ENCODE measurements at regions not wholly inside any gene's neighbourhood (a gene's known extent, or its start where the extent isn't known, plus 50 kb on each side); places are given as distances from the start of the nearest gene placed in this dataset.
"Not testable (repeated sequence)": the region's sequence is repeated elsewhere in the genome, so short reads cannot be mapped to it uniquely, and the experiment has no call there.

DNA sequence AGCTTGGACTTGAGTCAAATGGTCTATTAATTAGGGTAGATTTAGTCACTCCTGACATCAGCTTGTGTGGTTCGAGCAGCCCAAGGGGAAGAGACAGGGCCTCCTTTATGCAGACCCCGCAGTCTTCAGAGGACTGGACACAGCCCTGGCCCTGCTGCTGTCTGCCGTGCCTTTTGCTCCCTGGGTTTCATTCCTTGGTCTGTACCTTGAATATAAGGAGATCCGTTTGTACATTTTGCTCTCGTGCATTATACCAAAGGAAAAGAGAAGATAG, 119.4 kb upstream of the FAM20C start:
- H4K20me1 ChIP-seq (ENCODE audit: insufficient read depth, low read length); intact Hi-C loops (cut with micrococcal nuclease); H3K27ac Mint-ChIP-seq; H3K4me2 ChIP-seq (replicated peaks; ENCODE audit: extremely low read depth, low read length, poor library complexity, severe bottlenecking); H3K9me3 ChIP-seq (replicated peaks in 1 of 2; ENCODE audit: control insufficient read depth in 1 of 2, insufficient read depth in 1 of 2, low read length in 2 of 2); H3K36me3 Mint-ChIP-seq; H3K9ac ChIP-seq (ENCODE audit: insufficient read depth, low read length, poor library complexity, severe bottlenecking); H3K27me3 Mint-ChIP-seq (ENCODE audit: low read depth in 3 of 3); H3K9me3 Mint-ChIP-seq; H3K79me2 ChIP-seq (ENCODE audit: insufficient read depth, low read length); H3K27me3 ChIP-seq (ENCODE audit: control insufficient read depth in 2 of 2, insufficient read depth in 2 of 2, low read length in 2 of 2); H3K4me3 ChIP-seq (replicated peaks in 1 of 3; ENCODE audit: low read depth in 2 of 3, low read length in 3 of 3); H3K27ac ChIP-seq (ENCODE audit: low read depth in 1 of 2, low read length in 2 of 2); H3K36me3 ChIP-seq (replicated peaks in 1 of 2; ENCODE audit: control insufficient read depth in 1 of 2, insufficient read depth in 2 of 2, low read length in 2 of 2); H3K4me3 Mint-ChIP-seq; H2AFZ ChIP-seq (ENCODE audit: insufficient read depth, low read depth, low read length, poor library complexity, severe bottlenecking); DNase-seq: not testable (repeated sequence)
- peaks cover 32% of the 10 kb centered on the region for H3K4me1 Mint-ChIP-seq
- H3K4me1 ChIP-seq (ENCODE audit: control insufficient read depth in 1 of 2, insufficient read depth in 2 of 2, low read length in 2 of 2): peaks cover 7 to 23% of the 10 kb centered on the region in 2 donors
- WGBS (ENCODE audit: insufficient coverage): no CpG with 5 or more reads among the region's 5 CpGs

GRCh38 chr7:74008-74540, 118.3 kb upstream of the FAM20C start:
- H3K36me3 Mint-ChIP-seq; H3K27ac Mint-ChIP-seq; H3K9me3 ChIP-seq (replicated peaks in 1 of 2; ENCODE audit: control insufficient read depth in 1 of 2, insufficient read depth in 1 of 2, low read length in 2 of 2); H3K9ac ChIP-seq (ENCODE audit: insufficient read depth, low read length, poor library complexity, severe bottlenecking); H2AFZ ChIP-seq (ENCODE audit: insufficient read depth, low read depth, low read length, poor library complexity, severe bottlenecking); H3K27me3 ChIP-seq (ENCODE audit: control insufficient read depth in 2 of 2, insufficient read depth in 2 of 2, low read length in 2 of 2); H4K20me1 ChIP-seq (ENCODE audit: insufficient read depth, low read length); H3K36me3 ChIP-seq (replicated peaks in 1 of 2; ENCODE audit: control insufficient read depth in 1 of 2, insufficient read depth in 2 of 2, low read length in 2 of 2); H3K27me3 Mint-ChIP-seq (ENCODE audit: low read depth in 3 of 3); H3K9me3 Mint-ChIP-seq; H3K4me2 ChIP-seq (replicated peaks; ENCODE audit: extremely low read depth, low read length, poor library complexity, severe bottlenecking); intact Hi-C loops (cut with micrococcal nuclease); H3K27ac ChIP-seq (ENCODE audit: low read depth in 1 of 2, low read length in 2 of 2); H3K79me2 ChIP-seq (ENCODE audit: insufficient read depth, low read length); H3K4me3 ChIP-seq (replicated peaks in 1 of 3; ENCODE audit: low read depth in 2 of 3, low read length in 3 of 3); H3K4me3 Mint-ChIP-seq: not testable (repeated sequence)
- WGBS (ENCODE audit: insufficient coverage): 62% methylated on average over 2 of the region's 4 CpGs
- H3K4me1 ChIP-seq (ENCODE audit: control insufficient read depth in 1 of 2, insufficient read depth in 2 of 2, low read length in 2 of 2): peaks cover 4 to 13% of the 10 kb centered on the region in 2 donors
- peaks cover 27% of the 10 kb centered on the region for H3K4me1 Mint-ChIP-seq
- peak in 1 of 3 donors; percentile 14 for DNase-seq

GRCh38 chr7:75511-75910, 116.9 kb upstream of the FAM20C start:
- H3K4me3 Mint-ChIP-seq; H3K36me3 Mint-ChIP-seq; H3K27me3 Mint-ChIP-seq (ENCODE audit: low read depth in 3 of 3); H3K27ac ChIP-seq (ENCODE audit: low read depth in 1 of 2, low read length in 2 of 2); DNase-seq; H2AFZ ChIP-seq (ENCODE audit: insufficient read depth, low read depth, low read length, poor library complexity, severe bottlenecking); H3K27me3 ChIP-seq (ENCODE audit: control insufficient read depth in 2 of 2, insufficient read depth in 2 of 2, low read length in 2 of 2); H3K36me3 ChIP-seq (replicated peaks in 1 of 2; ENCODE audit: control insufficient read depth in 1 of 2, insufficient read depth in 2 of 2, low read length in 2 of 2); H3K9me3 ChIP-seq (replicated peaks in 1 of 2; ENCODE audit: control insufficient read depth in 1 of 2, insufficient read depth in 1 of 2, low read length in 2 of 2); H3K9ac ChIP-seq (ENCODE audit: insufficient read depth, low read length, poor library complexity, severe bottlenecking); intact Hi-C loops (cut with micrococcal nuclease); H3K27ac Mint-ChIP-seq; H3K9me3 Mint-ChIP-seq; H3K79me2 ChIP-seq (ENCODE audit: insufficient read depth, low read length); H3K4me3 ChIP-seq (replicated peaks in 1 of 3; ENCODE audit: low read depth in 2 of 3, low read length in 3 of 3); H4K20me1 ChIP-seq (ENCODE audit: insufficient read depth, low read length); H3K4me2 ChIP-seq (replicated peaks; ENCODE audit: extremely low read depth, low read length, poor library complexity, severe bottlenecking): not testable (repeated sequence)
- WGBS (ENCODE audit: insufficient coverage): no CpG with 5 or more reads among the region's 13 CpGs
- H3K4me1 ChIP-seq (ENCODE audit: control insufficient read depth in 1 of 2, insufficient read depth in 2 of 2, low read length in 2 of 2): peaks cover 4 to 17% of the 10 kb centered on the region in 2 donors
- peaks cover 25% of the 10 kb centered on the region for H3K4me1 Mint-ChIP-seq

DNA sequence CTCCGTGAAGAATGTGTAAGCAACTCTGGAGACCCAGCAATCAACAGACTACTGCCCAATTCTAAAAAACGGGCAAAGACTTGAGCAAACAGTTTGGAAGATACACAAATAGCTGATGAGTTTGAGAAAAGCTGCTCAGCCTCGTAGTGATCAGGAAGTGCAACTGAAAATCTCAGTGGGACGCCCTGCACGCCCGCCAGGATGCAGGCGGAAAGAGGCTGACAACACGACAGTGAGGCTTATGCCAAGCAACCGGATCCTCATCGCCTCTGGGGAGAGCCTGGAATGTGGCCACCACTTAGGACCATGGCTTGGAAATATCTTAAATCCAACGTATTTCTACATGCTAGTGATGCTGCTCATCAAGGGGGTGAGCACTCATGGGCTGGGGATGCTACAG, 116.2 kb upstream of the FAM20C start:
- peaks cover 11 to 19% of the 10 kb centered on the region in 2 donors for H3K4me1 ChIP-seq (ENCODE audit: control insufficient read depth in 1 of 2, insufficient read depth in 2 of 2, low read length in 2 of 2)
- H3K27ac ChIP-seq (ENCODE audit: low read depth in 1 of 2, low read length in 2 of 2); H3K27ac Mint-ChIP-seq; DNase-seq; H3K4me2 ChIP-seq (replicated peaks; ENCODE audit: extremely low read depth, low read length, poor library complexity, severe bottlenecking); H2AFZ ChIP-seq (ENCODE audit: insufficient read depth, low read depth, low read length, poor library complexity, severe bottlenecking); intact Hi-C loops (cut with micrococcal nuclease); H3K36me3 Mint-ChIP-seq; H3K27me3 ChIP-seq (ENCODE audit: control insufficient read depth in 2 of 2, insufficient read depth in 2 of 2, low read length in 2 of 2); H4K20me1 ChIP-seq (ENCODE audit: insufficient read depth, low read length); H3K9me3 ChIP-seq (replicated peaks in 1 of 2; ENCODE audit: control insufficient read depth in 1 of 2, insufficient read depth in 1 of 2, low read length in 2 of 2); H3K36me3 ChIP-seq (replicated peaks in 1 of 2; ENCODE audit: control insufficient read depth in 1 of 2, insufficient read depth in 2 of 2, low read length in 2 of 2); H3K79me2 ChIP-seq (ENCODE audit: insufficient read depth, low read length); H3K9ac ChIP-seq (ENCODE audit: insufficient read depth, low read length, poor library complexity, severe bottlenecking); H3K4me3 ChIP-seq (replicated peaks in 1 of 3; ENCODE audit: low read depth in 2 of 3, low read length in 3 of 3); H3K9me3 Mint-ChIP-seq; H3K4me3 Mint-ChIP-seq; H3K27me3 Mint-ChIP-seq (ENCODE audit: low read depth in 3 of 3): not testable (repeated sequence)
- no CpG with 5 or more reads among the region's 11 CpGs for WGBS (ENCODE audit: insufficient coverage)
- peaks cover 28% of the 10 kb centered on the region for H3K4me1 Mint-ChIP-seq

All from CD14-positive monocyte (primary cell).